ENCODE measurements at regions not wholly inside any gene's neighbourhood (a gene's known extent, or its start where the extent isn't known, plus 50 kb on each side); places are given as distances from the start of the nearest gene placed in this dataset.

GRCh38 chr1:30304080-30304479 lies 419.3 kb downstream of the MATN1 start:
- CTCF ChIA-PET = no interaction called here
- FAIRE-seq = no peak

GRCh38 chr1:30303387-30303786 lies 420.0 kb downstream of the MATN1 start:
- Histone ChIP-seq H3K27ac (no peak overlapping the region), H3K9me3 (no peaks in the 10 kb centered on the region), H3K4me2 (no peak overlapping the region), H3K4me1 (no peaks in the 10 kb centered on the region), H3K4me3 (no peak overlapping the region)
- CTCF ChIA-PET = no interaction called here
- POLR2A ChIA-PET = no interaction called here
- no peak for DNase-seq (ENCODE audit: low read depth in 1 of 2, low spot score in 1 of 2)
- 38% methylated on average over 2 of the region's 2 CpGs for WGBS (ENCODE audit: missing lambda C conversion rate)
- ATAC-seq = no peak
- TF ChIP-seq BHLHE40 (IDR thresholded peaks at IDR 0.05; ENCODE audit: low read depth, low read length) (no peak), REST (IDR thresholded peaks at IDR 0.05) (no peak), JUN (IDR thresholded peaks at IDR 0.05) (no peak), SMC3 (IDR thresholded peaks at IDR 0.05) (no peak), FOSB (CRISPR knock-in tag; IDR thresholded peaks at IDR 0.05) (no peak), TP53 (CRISPR knock-in tag; IDR thresholded peaks at IDR 0.05) (no peak), ZSCAN20 (CRISPR knock-in tag; IDR thresholded peaks at IDR 0.05) (no peak), ESRRA (IDR thresholded peaks at IDR 0.05; ENCODE audit: borderline replicate concordance, low read length) (no peak), FOSL2 (IDR thresholded peaks at IDR 0.05) (no peak), FOSL2 (CRISPR knock-in tag; IDR thresholded peaks at IDR 0.05) (no peak), ZFP36 (IDR thresholded peaks at IDR 0.05; ENCODE audit: borderline replicate concordance, partially characterized antibody) (no peak), NPAS2 (CRISPR knock-in tag; IDR thresholded peaks at IDR 0.05; ENCODE audit: borderline replicate concordance) (no peak), RAD21 (conservative IDR thresholded peaks at IDR 0.05 in 1 of 2, IDR thresholded peaks at IDR 0.05 in 1 of 2) (no peak), CBX2 (IDR thresholded peaks at IDR 0.05; ENCODE audit: borderline replicate concordance, low read depth) (no peak), CHD4 (IDR thresholded peaks at IDR 0.05; ENCODE audit: borderline replicate concordance) (no peak), EP300 (IDR thresholded peaks at IDR 0.05) (no peak)
- no peak for FAIRE-seq

More at GRCh38 chr1:30304080-30304479, 419.3 kb downstream of the MATN1 start:
- H3K4me3 ChIP-seq = no peak overlapping the region
- H3K9me3 ChIP-seq = no peaks in the 10 kb centered on the region
- DNase-seq (ENCODE audit: low read depth in 1 of 2, low spot score in 1 of 2) (no peak), ATAC-seq (no peak)
- POLR2A ChIA-PET = no interaction called here
- TF ChIP-seq PBX3 (IDR thresholded peaks at IDR 0.05) = no peak
- no peak for TF ChIP-seq JUNB (IDR thresholded peaks at IDR 0.05)
- TF ChIP-seq HOXB13 (CRISPR knock-in tag; IDR thresholded peaks at IDR 0.05; ENCODE audit: low read depth) = no peak
- TF ChIP-seq HOXB5 (CRISPR knock-in tag; IDR thresholded peaks at IDR 0.05) = no peak
- TF ChIP-seq RAD21 (conservative IDR thresholded peaks at IDR 0.05 in 1 of 2, IDR thresholded peaks at IDR 0.05 in 1 of 2) = no peak
- no peak for TF ChIP-seq MAFK (IDR thresholded peaks at IDR 0.05; ENCODE audit: partially characterized antibody)
- no peak for TF ChIP-seq TFCP2L1 (CRISPR knock-in tag; IDR thresholded peaks at IDR 0.05)
- H3K4me1 ChIP-seq = no peaks in the 10 kb centered on the region
- no peak overlapping the region for H3K4me2 ChIP-seq
- H3K27ac ChIP-seq = no peak overlapping the region

GRCh38 chr1:30302858-30303257 lies 420.5 kb downstream of the MATN1 start:
- Histone ChIP-seq H3K27ac (no peak overlapping the region), H3K9me3 (no peaks in the 10 kb centered on the region), H3K4me1 (no peaks in the 10 kb centered on the region), H3K4me3 (no peak overlapping the region), H3K4me2 (no peak overlapping the region)
- FAIRE-seq = no peak
- no peak for DNase-seq (ENCODE audit: low read depth in 1 of 2, low spot score in 1 of 2)
- ATAC-seq = no peak
- ChIA-PET CTCF (interaction anchor here (0.8 kb wide), 1 partner anchor 78 kb away, joined by 3 read pairs; no protein-coding TSS in a partner anchor), POLR2A (no interaction called here)
- 19% methylated on average over 5 of the region's 5 CpGs for WGBS (ENCODE audit: missing lambda C conversion rate)
- TF ChIP-seq RCOR1 (IDR thresholded peaks at IDR 0.05; ENCODE audit: low read depth, low read length) = no peak
- TF ChIP-seq HOXA7 (CRISPR knock-in tag; IDR thresholded peaks at IDR 0.05) = no peak
- TF ChIP-seq GATA3 (IDR thresholded peaks at IDR 0.05; ENCODE audit: borderline replicate concordance) = no peak
- TF ChIP-seq HOXB5 (CRISPR knock-in tag; IDR thresholded peaks at IDR 0.05) = no peak
- no peak for TF ChIP-seq CBX2 (IDR thresholded peaks at IDR 0.05; ENCODE audit: borderline replicate concordance, low read depth)
- TF ChIP-seq CHD2 (IDR thresholded peaks at IDR 0.05; ENCODE audit: low read length, partially characterized antibody) = no peak
- no peak for TF ChIP-seq KDM5A (IDR thresholded peaks at IDR 0.05)
- TF ChIP-seq RFX5 (IDR thresholded peaks at IDR 0.05) = no peak
- no peak for TF ChIP-seq TP53 (CRISPR knock-in tag; IDR thresholded peaks at IDR 0.05)
- TF ChIP-seq ATOH8 (CRISPR knock-in tag; IDR thresholded peaks at IDR 0.05; ENCODE audit: low read depth) = no peak
- TF ChIP-seq RARB (CRISPR knock-in tag; IDR thresholded peaks at IDR 0.05) = no peak
- no peak for TF ChIP-seq BHLHE40 (IDR thresholded peaks at IDR 0.05; ENCODE audit: low read depth, low read length)
- TF ChIP-seq ZFP36 (IDR thresholded peaks at IDR 0.05; ENCODE audit: borderline replicate concordance, partially characterized antibody) = no peak
- no peak for TF ChIP-seq HES2 (IDR thresholded peaks at IDR 0.05)
